KMS-11 (cell line): ENCODE measurements at regions not wholly inside any gene's neighbourhood (a gene's known extent, or its start where the extent isn't known, plus 50 kb on each side); places are given as distances from the start of the nearest gene placed in this dataset.

Source experiments
- H2AFZ ChIP-seq: fragments of 200-600 bp; sonication (generic); 2 replicates; pipeline ENCODE4 v1.6.1; 2016; ENCODE audit warnings: antibody characterized with exemption, mixed run types, low read depth
- H3K27ac ChIP-seq: fragments of 200-600 bp; sonication (generic); 2 replicates; pipeline ENCODE4 v1.6.1; 2016; ENCODE audit warnings: mild to moderate bottlenecking, mixed run types
- H3K27me3 ChIP-seq: fragments of 200-600 bp; sonication (generic); 2 replicates; pipeline ENCODE4 v1.6.1; 2017; ENCODE audit warnings: mild to moderate bottlenecking, low read depth, mixed run types, moderate library complexity; ENCODE audit not compliant: insufficient read depth
- H3K36me3 ChIP-seq: fragments of 200-600 bp; sonication (generic); 2 replicates; pipeline ENCODE4 v1.6.1; 2017; ENCODE audit warnings: mild to moderate bottlenecking, mixed run types; ENCODE audit not compliant: insufficient read depth
- H3K4me1 ChIP-seq: fragments of 200-600 bp; sonication (generic); 2 replicates; pipeline ENCODE4 v1.6.1; 2016; ENCODE audit warnings: mild to moderate bottlenecking, low read depth, mixed run types; ENCODE audit not compliant: poor library complexity, severe bottlenecking
- H3K4me2 ChIP-seq: fragments of 200-600 bp; sonication (generic); 2 replicates; pipeline ENCODE4 v1.7.0; 2016; ENCODE audit warnings: mild to moderate bottlenecking, mixed run types
- H3K4me3 ChIP-seq: fragments of 200-600 bp; sonication (generic); IDR thresholded peaks from 2 replicates; pipeline ENCODE4 v1.6.1; 2017; ENCODE audit warnings: low read depth, low read length, mixed read lengths; ENCODE audit not compliant: insufficient read depth
- H3K79me2 ChIP-seq: fragments of 200-600 bp; sonication (generic); 2 replicates; pipeline ENCODE4 v1.6.1; 2016; ENCODE audit warnings: low read depth, mixed run types; ENCODE audit not compliant: insufficient read depth
- H3K9ac ChIP-seq: fragments of 200-600 bp; sonication (generic); 2 replicates; pipeline ENCODE4 v1.6.1; 2016; ENCODE audit warnings: mild to moderate bottlenecking, mixed run types
- H4K20me1 ChIP-seq: fragments of 200-600 bp; sonication (generic); 2 replicates; pipeline ENCODE4 v1.6.1; 2016; ENCODE audit warnings: mild to moderate bottlenecking, mixed run types; ENCODE audit not compliant: insufficient read depth
- CTCF ChIP-seq: fragments of 200-600 bp; sonication (generic); conservative IDR thresholded peaks from 2 replicates; pipeline ENCODE4 v1.6.1; 2017; ENCODE audit warnings: low read depth, mild to moderate bottlenecking, antibody characterized with exemption, low read length, moderate library complexity, mixed read lengths

DNA sequence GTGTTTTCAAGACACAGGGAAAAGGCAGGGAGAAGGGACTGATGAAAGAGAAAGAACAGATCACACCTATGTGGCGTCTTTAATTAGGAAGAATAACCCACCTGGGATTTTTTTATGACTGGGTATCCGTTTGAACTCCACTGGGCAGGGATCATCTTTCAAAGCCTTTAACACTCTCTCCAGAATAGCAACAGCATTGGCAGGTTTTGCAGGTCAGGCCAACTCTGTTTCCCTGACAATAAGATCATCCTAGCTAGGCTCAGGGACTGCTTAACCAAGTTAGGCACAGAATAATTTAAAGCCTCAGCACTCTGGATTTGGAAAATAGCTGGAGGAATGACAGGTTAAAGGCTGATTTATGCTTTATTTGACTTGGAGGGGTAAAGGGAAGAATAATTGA, 117.6 kb downstream of the SUDS3 start:
- Histone ChIP-seq H3K9ac (no peak overlapping the region), H2AFZ (no peak overlapping the region), H3K27me3 (no peaks in the 10 kb centered on the region), H3K36me3 (no peaks in the 10 kb centered on the region), H3K4me1 (peaks cover 46% of the 10 kb centered on the region), H3K27ac (no peak overlapping the region), H3K79me2 (no peaks in the 10 kb centered on the region), H4K20me1 (no peaks in the 10 kb centered on the region), H3K4me3 (no peak overlapping the region), H3K4me2 (no peak overlapping the region)
- TF ChIP-seq CTCF: no peak

GRCh38 chr12:118494776-118495175, 118.4 kb downstream of the SUDS3 start:
- no peaks in the 10 kb centered on the region for H3K27me3 ChIP-seq
- no peak overlapping the region for H3K4me3 ChIP-seq
- no peak overlapping the region for H3K27ac ChIP-seq
- no peaks in the 10 kb centered on the region for H4K20me1 ChIP-seq
- no peaks in the 10 kb centered on the region for H3K36me3 ChIP-seq
- H2AFZ ChIP-seq: no peak overlapping the region
- no peak overlapping the region for H3K4me2 ChIP-seq
- H3K4me1 ChIP-seq: peaks cover 45% of the 10 kb centered on the region
- H3K79me2 ChIP-seq: no peaks in the 10 kb centered on the region
- TF ChIP-seq CTCF: no peak
- H3K9ac ChIP-seq: no peak overlapping the region

DNA sequence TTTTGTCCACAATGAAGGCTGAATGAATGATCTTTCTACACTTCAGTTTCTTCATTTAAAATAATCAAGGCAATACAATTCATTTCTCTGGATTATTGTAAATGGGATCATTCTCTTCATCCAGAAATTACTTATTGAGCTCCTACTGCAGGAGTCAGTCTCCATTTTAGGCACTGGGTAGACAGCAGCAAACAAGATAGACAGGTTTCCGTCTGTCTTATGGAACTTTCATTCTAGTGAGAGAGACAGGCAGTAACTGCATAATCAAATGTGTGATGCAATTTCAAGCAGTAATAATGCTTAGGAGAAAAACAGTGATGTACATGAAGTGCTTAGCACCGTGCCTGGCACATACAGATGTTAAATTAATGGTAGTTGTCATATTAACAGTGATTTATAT, 118.9 kb downstream of the SUDS3 start:
- H3K4me3 ChIP-seq: no peak overlapping the region
- H2AFZ ChIP-seq: no peak overlapping the region
- peaks cover 45% of the 10 kb centered on the region for H3K4me1 ChIP-seq
- no peaks in the 10 kb centered on the region for H3K36me3 ChIP-seq
- TF ChIP-seq CTCF: no peak
- H3K27me3 ChIP-seq: no peaks in the 10 kb centered on the region
- no peak overlapping the region for H3K9ac ChIP-seq
- no peak overlapping the region for H3K4me2 ChIP-seq
- H3K79me2 ChIP-seq: no peaks in the 10 kb centered on the region
- H4K20me1 ChIP-seq: no peaks in the 10 kb centered on the region
- H3K27ac ChIP-seq: no peak overlapping the region

GRCh38 chr12:118498171-118498570, 121.8 kb downstream of the SUDS3 start:
- Histone ChIP-seq H3K27me3 (no peaks in the 10 kb centered on the region), H3K4me3 (no peak overlapping the region), H3K4me1 (peaks cover 62% of the 10 kb centered on the region), H3K4me2 (peak overlapping the region; percentile 60), H2AFZ (no peak overlapping the region; the same call in 1 of the 2 replicates), H3K36me3 (no peaks in the 10 kb centered on the region), H3K9ac (peak overlapping the region; percentile 46), H3K27ac (peak overlapping the region; percentile 85), H3K79me2 (no peaks in the 10 kb centered on the region), H4K20me1 (no peaks in the 10 kb centered on the region)
- TF ChIP-seq CTCF: no peak

DNA sequence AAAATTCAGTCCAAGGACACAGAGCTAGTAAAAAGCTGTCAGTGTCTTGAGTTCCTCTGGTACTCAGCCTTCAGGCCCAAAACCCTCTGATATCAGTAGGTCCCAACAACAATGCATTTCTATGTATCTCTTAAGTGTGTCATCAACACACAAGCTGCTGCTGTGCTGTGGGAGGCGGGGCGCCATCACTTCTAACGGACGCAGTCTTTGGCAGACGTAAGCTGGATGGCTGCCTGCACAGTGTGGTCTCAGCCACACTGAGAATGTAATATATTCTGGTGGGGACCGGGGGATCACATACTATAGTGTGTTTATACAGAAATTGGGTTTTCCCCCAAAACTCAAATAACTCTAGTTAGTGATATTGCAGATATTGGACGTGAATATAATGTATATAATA, 123.9 kb downstream of the SUDS3 start:
- H4K20me1 ChIP-seq: no peaks in the 10 kb centered on the region
- H3K4me1 ChIP-seq: peaks cover 62% of the 10 kb centered on the region
- no peak overlapping the region for H3K4me3 ChIP-seq
- no peak overlapping the region for H3K9ac ChIP-seq
- no peak overlapping the region; the same call in 1 of the 2 replicates for H3K27ac ChIP-seq
- H3K36me3 ChIP-seq: no peaks in the 10 kb centered on the region
- no peak for TF ChIP-seq CTCF
- no peaks in the 10 kb centered on the region for H3K79me2 ChIP-seq
- no peak overlapping the region for H2AFZ ChIP-seq
- H3K4me2 ChIP-seq: peak overlapping the region; percentile 45; the same call in 1 of the 2 replicates
- H3K27me3 ChIP-seq: no peaks in the 10 kb centered on the region
